ENCODE measurements at regions not wholly inside any gene's neighbourhood (a gene's known extent, or its start where the extent isn't known, plus 50 kb on each side); places are given as distances from the start of the nearest gene placed in this dataset.

- no peak overlapping the region for H3K4me3 ChIP-seq (ENCODE audit: control insufficient read depth, low read depth, low read length)
Measured at GRCh38 chr2:46850742-46851141, 64.9 kb downstream of the MCFD2 start.

DNA sequence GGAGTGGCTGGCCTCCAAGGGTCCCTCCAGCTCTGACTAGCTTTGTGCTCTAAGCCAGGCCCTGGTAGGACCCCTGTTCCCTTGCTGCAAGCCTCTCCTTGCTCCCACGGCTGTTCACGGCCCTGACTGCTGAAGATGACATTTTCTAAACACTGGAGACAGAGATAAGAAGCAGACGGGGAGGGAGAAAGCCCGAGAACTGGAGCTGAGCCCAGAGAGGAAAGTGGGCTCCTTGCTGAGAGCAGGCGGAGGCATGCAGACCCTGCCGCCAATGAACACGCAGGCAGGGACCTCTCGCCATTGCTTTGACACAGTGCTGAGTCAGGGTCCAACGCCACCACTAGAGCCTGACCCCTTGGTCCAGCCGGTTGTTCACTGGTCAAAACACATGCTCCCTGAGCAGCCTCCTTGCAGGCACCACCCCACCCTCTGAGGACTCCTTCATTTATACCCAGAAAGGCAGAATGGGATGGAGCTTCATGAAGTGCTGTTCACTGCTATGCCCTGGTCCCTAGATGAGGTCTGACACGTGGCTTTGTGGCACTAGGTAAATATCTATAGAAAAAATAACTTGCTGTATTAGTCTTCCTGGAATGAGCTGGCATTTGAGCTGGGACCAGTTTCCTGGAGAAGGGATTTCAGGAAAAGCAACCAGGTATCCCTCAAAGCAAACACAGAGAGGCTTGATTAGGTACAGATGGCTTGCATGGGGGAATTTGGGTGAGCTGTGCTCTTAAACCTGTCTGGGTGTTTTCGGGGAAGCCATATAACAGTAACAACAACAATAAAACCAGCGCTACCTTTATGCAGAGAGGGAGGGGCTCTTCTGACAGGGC, 65.7 kb downstream of the MCFD2 start:
- no peak for DNase-seq (ENCODE audit: low read depth)
- no peak for TF ChIP-seq CTCF (IDR thresholded peaks at IDR 0.05; ENCODE audit: control insufficient read depth, insufficient read depth, low read depth, low read length, missing control alignments)
- H3K4me3 ChIP-seq (ENCODE audit: control insufficient read depth, low read depth, low read length) = no peak overlapping the region

More at GRCh38 chr2:46850742-46851141, 64.9 kb downstream of the MCFD2 start:
- no peak for DNase-seq (ENCODE audit: low read depth)
- TF ChIP-seq CTCF (IDR thresholded peaks at IDR 0.05; ENCODE audit: control insufficient read depth, insufficient read depth, low read depth, low read length, missing control alignments) = no peak

DNA sequence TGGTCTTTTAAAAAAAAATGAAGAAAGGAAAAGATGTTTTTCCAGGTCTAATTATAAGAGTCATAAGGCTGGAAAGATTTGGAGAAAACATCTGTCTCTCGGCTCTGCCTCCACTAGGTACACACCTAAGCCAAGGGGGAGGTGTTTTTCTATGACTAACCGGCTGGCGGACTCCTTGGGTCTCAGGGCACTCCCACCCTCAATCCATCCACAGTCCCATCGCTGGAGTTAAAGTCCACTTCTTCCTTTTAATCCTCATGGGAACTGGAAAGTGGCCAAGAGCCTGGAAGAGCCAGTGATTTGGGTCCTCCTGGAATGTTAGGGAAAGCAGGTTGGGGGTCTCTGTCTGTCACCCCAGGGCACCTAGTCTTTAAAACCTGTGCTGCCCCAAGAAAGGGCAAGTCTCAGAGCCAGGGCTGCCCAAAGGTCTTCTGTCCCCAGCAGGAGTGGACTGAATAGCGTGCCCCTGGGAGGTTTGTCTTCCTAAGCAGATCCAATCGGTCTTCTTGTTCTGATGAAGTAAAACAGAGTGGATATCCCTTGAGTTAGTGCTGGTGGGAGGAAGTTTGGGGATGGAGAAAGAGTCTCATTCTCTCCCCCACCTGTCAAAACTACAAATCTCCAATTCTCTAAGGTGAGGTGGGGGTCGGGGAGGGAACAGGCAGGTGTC, 66.4 kb downstream of the MCFD2 start:
- no peak overlapping the region for H3K4me3 ChIP-seq (ENCODE audit: control insufficient read depth, low read depth, low read length)
- no peak for TF ChIP-seq CTCF (IDR thresholded peaks at IDR 0.05; ENCODE audit: control insufficient read depth, insufficient read depth, low read depth, low read length, missing control alignments)
- no peak for DNase-seq (ENCODE audit: low read depth)

DNA sequence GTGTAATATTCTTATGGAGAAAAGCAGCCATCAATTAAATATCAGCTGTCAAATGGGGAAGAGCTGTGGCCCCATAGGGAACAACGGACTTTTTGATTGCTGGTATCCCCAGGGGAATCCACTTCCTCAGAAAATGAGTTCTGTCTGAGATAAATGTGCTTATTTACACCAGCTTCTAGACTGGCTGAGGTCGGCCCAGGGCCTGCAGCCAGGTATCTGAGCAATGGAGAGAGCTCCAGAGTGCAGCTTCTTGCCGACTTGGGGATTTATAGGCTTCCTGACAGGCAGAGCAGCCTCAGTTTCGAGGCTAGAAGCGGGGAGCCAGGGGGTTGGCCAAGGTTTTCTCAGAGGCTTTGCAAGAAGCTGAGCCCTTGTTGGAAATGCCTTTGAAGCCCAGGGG, 67.2 kb downstream of the MCFD2 start:
- no peak overlapping the region for H3K4me3 ChIP-seq (ENCODE audit: control insufficient read depth, low read depth, low read length)
- TF ChIP-seq CTCF (IDR thresholded peaks at IDR 0.05; ENCODE audit: control insufficient read depth, insufficient read depth, low read depth, low read length, missing control alignments) = no peak
- no peak for DNase-seq (ENCODE audit: low read depth)

DNA sequence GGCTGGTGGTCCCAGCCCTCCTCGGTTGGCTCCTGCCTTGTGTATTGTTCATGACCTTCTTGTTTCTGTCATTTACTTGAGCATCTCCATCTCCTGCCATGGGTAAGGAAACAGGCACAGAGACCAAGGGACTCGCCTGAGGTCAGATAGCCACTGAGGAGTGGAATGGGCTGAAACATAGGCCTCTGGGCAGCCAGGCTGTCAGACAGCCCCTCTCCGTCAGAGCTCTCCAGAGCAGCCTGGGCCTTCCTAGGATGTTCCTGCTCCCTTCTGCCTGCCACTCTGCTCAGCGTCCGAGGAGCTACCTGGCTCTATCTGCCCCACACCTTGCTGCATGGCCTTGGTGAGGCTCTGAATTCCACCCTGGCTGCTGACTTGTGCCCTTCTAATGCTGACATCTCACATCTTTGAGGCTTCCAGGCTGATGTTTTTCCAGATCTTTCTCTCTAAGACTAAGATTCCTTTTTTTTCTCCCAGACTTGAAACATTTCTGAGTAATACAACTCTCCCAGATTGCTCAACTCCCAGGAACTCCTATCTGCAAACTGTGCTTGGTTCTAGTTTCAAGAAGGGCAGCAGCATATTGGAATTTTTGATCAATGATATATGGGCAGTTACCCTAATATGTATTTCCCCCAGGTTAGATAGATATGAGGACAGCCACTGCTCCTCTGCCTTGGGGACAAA, 67.7 kb downstream of the MCFD2 start:
- DNase-seq (ENCODE audit: low read depth) = peak; percentile 77
- no peak for TF ChIP-seq CTCF (IDR thresholded peaks at IDR 0.05; ENCODE audit: control insufficient read depth, insufficient read depth, low read depth, low read length, missing control alignments)
- H3K4me3 ChIP-seq (ENCODE audit: control insufficient read depth, low read depth, low read length) = no peak overlapping the region

- no peak overlapping the region for H3K4me3 ChIP-seq (ENCODE audit: control insufficient read depth, low read depth, low read length)
- peak; percentile 95 for DNase-seq (ENCODE audit: low read depth)
- no peak for TF ChIP-seq CTCF (IDR thresholded peaks at IDR 0.05; ENCODE audit: control insufficient read depth, insufficient read depth, low read depth, low read length, missing control alignments)
Measured at GRCh38 chr2:46847185-46847710, 68.4 kb downstream of the MCFD2 start.
